ENCODE measurements at regions not wholly inside any gene's neighbourhood (a gene's known extent, or its start where the extent isn't known, plus 50 kb on each side); places are given as distances from the start of the nearest gene placed in this dataset.
"Not testable (repeated sequence)": the region's sequence is repeated elsewhere in the genome, so short reads cannot be mapped to it uniquely, and the experiment has no call there.

DNA sequence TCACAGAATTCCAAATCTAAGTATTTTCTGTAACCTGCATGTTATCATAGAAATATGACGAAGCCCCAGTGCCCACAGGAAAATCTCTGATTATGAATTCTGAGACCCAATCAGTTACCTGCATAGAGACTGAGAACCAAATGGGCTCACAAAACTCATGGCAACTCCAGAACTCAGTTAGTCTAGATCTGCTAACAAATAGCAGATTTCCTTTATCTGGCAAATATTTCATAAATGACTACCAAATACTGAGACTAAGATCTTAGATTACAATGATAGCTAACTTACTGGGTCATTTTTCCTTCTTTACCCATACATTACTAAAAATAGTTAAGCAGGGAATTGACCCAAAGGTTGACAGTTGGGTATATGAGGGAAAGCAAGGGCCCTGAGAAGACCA is 228.1 kb upstream of the FAT3 start:
- Histone ChIP-seq H3K36me3 (replicated peaks in 1 of 2; ENCODE audit: control extremely low read depth in 1 of 2, control insufficient read depth in 1 of 2, extremely low read depth in 1 of 2, insufficient read depth in 2 of 2, low read length in 1 of 2) (no peaks in the 10 kb centered on the region), H4K20me1 (ENCODE audit: control insufficient read depth, insufficient read depth, low read length, poor library complexity, severe bottlenecking) (no peaks in the 10 kb centered on the region), H3K9ac (ENCODE audit: low read length) (no peak overlapping the region), H3K27ac (ENCODE audit: low read length in 2 of 2) (no peak overlapping the region), H3K9me3 (ENCODE audit: control extremely low read depth in 1 of 3, control insufficient read depth in 2 of 3, insufficient read depth in 1 of 3, low read length in 2 of 3) (no peaks in the 10 kb centered on the region), H3K27me3 (replicated peaks in 1 of 4; ENCODE audit: control extremely low read depth in 1 of 4, control insufficient read depth in 3 of 4, insufficient read depth in 4 of 4, low read length in 3 of 4) (no peaks in the 10 kb centered on the region), H3K4me3 (ENCODE audit: control extremely low read depth in 1 of 5, extremely low read depth in 1 of 5, insufficient read depth in 1 of 5, low read depth in 2 of 5, low read length in 4 of 5) (no peak overlapping the region), H3K79me2 (ENCODE audit: control insufficient read depth, insufficient read depth, low read length) (no peaks in the 10 kb centered on the region), H2AFZ (ENCODE audit: insufficient read depth, low read depth, low read length, poor library complexity, severe bottlenecking) (no peak overlapping the region), H3K4me1 (ENCODE audit: control insufficient read depth in 2 of 2, insufficient read depth in 2 of 2, low read length in 2 of 2) (no peaks in the 10 kb centered on the region), H3K4me2 (replicated peaks; ENCODE audit: low read depth, low read length, poor library complexity, severe bottlenecking) (no peak overlapping the region)
- Mint-ChIP-seq H3K4me1 (no peaks in the 10 kb centered on the region), H3K4me3 (no peak overlapping the region), H3K27me3 (no peaks in the 10 kb centered on the region), H3K27ac (no peak overlapping the region), H3K9me3 (ENCODE audit: insufficient read depth) (peaks cover under 1% of the 10 kb centered on the region)
- POLR2A ChIA-PET = no interaction called here
- intact Hi-C loops (cut with micrococcal nuclease) = no loop called here
- no peak for DNase-seq
- WGBS (ENCODE audit: insufficient coverage) = 80% methylated on average over 1 of the region's 1 CpG
- no peak for TF ChIP-seq EZH2 (IDR thresholded peaks at IDR 0.05; ENCODE audit: borderline replicate concordance, insufficient read depth, low read depth, low read length, poor library complexity, severe bottlenecking)
- TF ChIP-seq, protein P1, sequence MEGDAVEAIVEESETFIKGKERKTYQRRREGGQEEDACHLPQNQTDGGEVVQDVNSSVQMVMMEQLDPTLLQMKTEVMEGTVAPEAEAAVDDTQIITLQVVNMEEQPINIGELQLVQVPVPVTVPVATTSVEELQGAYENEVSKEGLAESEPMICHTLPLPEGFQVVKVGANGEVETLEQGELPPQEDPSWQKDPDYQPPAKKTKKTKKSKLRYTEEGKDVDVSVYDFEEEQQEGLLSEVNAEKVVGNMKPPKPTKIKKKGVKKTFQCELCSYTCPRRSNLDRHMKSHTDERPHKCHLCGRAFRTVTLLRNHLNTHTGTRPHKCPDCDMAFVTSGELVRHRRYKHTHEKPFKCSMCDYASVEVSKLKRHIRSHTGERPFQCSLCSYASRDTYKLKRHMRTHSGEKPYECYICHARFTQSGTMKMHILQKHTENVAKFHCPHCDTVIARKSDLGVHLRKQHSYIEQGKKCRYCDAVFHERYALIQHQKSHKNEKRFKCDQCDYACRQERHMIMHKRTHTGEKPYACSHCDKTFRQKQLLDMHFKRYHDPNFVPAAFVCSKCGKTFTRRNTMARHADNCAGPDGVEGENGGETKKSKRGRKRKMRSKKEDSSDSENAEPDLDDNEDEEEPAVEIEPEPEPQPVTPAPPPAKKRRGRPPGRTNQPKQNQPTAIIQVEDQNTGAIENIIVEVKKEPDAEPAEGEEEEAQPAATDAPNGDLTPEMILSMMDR (IDR thresholded peaks at IDR 0.05) = no peak
- CTCF ChIA-PET = no interaction called here
- ATAC-seq (ENCODE audit: low read depth) = no peak

DNA sequence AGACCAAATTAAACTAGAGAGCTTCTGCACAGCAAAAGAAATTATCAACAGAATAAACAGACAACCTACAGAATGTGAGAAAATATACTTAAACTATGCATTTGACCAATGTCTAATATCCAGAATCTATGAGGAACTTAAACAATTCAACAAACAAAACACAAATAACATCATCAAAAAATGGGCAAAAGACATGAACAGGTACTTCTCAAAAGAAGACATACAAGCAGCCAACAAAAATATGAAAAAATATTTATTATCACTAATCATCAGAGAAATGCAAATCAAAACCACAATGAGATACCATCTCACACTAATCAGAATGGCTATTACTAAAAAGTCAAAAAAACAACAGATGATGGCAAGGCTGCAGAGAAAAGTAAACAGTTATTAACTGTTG is 236.2 kb upstream of the FAT3 start:
- H2AFZ ChIP-seq (ENCODE audit: insufficient read depth, low read depth, low read length, poor library complexity, severe bottlenecking); H3K36me3 ChIP-seq (replicated peaks in 1 of 2; ENCODE audit: control extremely low read depth in 1 of 2, control insufficient read depth in 1 of 2, extremely low read depth in 1 of 2, insufficient read depth in 2 of 2, low read length in 1 of 2); ATAC-seq (ENCODE audit: low read depth); H3K4me2 ChIP-seq (replicated peaks; ENCODE audit: low read depth, low read length, poor library complexity, severe bottlenecking); H3K4me3 Mint-ChIP-seq; H3K4me1 ChIP-seq (ENCODE audit: control insufficient read depth in 2 of 2, insufficient read depth in 2 of 2, low read length in 2 of 2); CTCF ChIA-PET; H3K9ac ChIP-seq (ENCODE audit: low read length); H3K4me1 Mint-ChIP-seq; intact Hi-C loops (cut with micrococcal nuclease); H4K20me1 ChIP-seq (ENCODE audit: control insufficient read depth, insufficient read depth, low read length, poor library complexity, severe bottlenecking); H3K27ac ChIP-seq (ENCODE audit: low read length in 2 of 2); H3K79me2 ChIP-seq (ENCODE audit: control insufficient read depth, insufficient read depth, low read length); H3K27me3 Mint-ChIP-seq; H3K4me3 ChIP-seq (ENCODE audit: control extremely low read depth in 1 of 5, extremely low read depth in 1 of 5, insufficient read depth in 1 of 5, low read depth in 2 of 5, low read length in 4 of 5); DNase-seq; POLR2A ChIA-PET; H3K9me3 ChIP-seq (ENCODE audit: control extremely low read depth in 1 of 3, control insufficient read depth in 2 of 3, insufficient read depth in 1 of 3, low read length in 2 of 3); H3K9me3 Mint-ChIP-seq (ENCODE audit: insufficient read depth); H3K27ac Mint-ChIP-seq; H3K27me3 ChIP-seq (replicated peaks in 1 of 4; ENCODE audit: control extremely low read depth in 1 of 4, control insufficient read depth in 3 of 4, insufficient read depth in 4 of 4, low read length in 3 of 4): not testable (repeated sequence)
